HEK293 (cell line): ENCODE measurements at regions not wholly inside any gene's neighbourhood (a gene's known extent, or its start where the extent isn't known, plus 50 kb on each side); places are given as distances from the start of the nearest gene placed in this dataset.

Experiments
- CTCF ChIA-PET: fragments of 350-600 bp; formaldehyde crosslinking; extraction: SDS; loops from one replicate; lab custom pipeline; 2021; ENCODE audit warnings: antibody characterized with exemption; lab: Yijun Ruan, JAX
- POLR2A ChIA-PET: fragments of 300-600 bp; formaldehyde crosslinking; extraction: SDS; loops from one replicate; lab custom pipeline; 2020; ENCODE audit warnings: antibody characterized with exemption, inconsistent platforms; lab: Yijun Ruan, JAX
- H3K27ac ChIP-seq: fragments of 200-500 bp; sonication (Bioruptor generic); 2 replicates; pipeline ENCODE4 v1.5.1; 2014; ENCODE audit warnings: low read depth, low read length, control low read depth, inconsistent platforms; ENCODE audit errors: extremely low read depth
- H3K36me3 ChIP-seq, 2 experiments: fragments of 200-500 bp in 1 of 2; sonication (Bioruptor generic) in 1 of 2; 1 replicate in 1 of 2; 2 replicates in 1 of 2; pipeline ENCODE4 v1.5.1; 2014 to 2017; ENCODE audit warnings: inconsistent platforms in 2 of 2, low read length in 2 of 2; ENCODE audit not compliant: control insufficient read depth in 2 of 2, insufficient read depth in 1 of 2
- H3K4me1 ChIP-seq: fragments of 200-500 bp; sonication (Bioruptor generic); 2 replicates; pipeline ENCODE4 v1.5.1; 2014; ENCODE audit warnings: mild to moderate bottlenecking, low read length, inconsistent platforms; ENCODE audit not compliant: control insufficient read depth, insufficient read depth
- H3K4me3 ChIP-seq: 2 replicates; pipeline ENCODE4 v1.5.1; 2011; ENCODE audit warnings: low read depth, mild to moderate bottlenecking, control low read depth, low read length, moderate library complexity
- H3K9me3 ChIP-seq: fragments of 200-500 bp; sonication (Bioruptor generic); 2 replicates; pipeline ENCODE4 v1.5.1; 2014; ENCODE audit warnings: low read depth, low read length, inconsistent platforms; ENCODE audit not compliant: control insufficient read depth, insufficient read depth
- EGR2 ChIP-seq: fragments of 450-650 bp; formaldehyde crosslinking; IDR thresholded peaks from 2 replicates; pipeline ENCODE4 v1.5.1; 2016; ENCODE audit warnings: low read depth, missing biosample characterization, missing genetic modification characterization
- KLF17 ChIP-seq: fragments of 450-650 bp; formaldehyde crosslinking; IDR thresholded peaks from 2 replicates; pipeline ENCODE4 v1.5.1; 2016; ENCODE audit warnings: missing biosample characterization, missing genetic modification characterization
- KLF7 ChIP-seq: fragments of 450-650 bp; formaldehyde crosslinking; IDR thresholded peaks from 2 replicates; pipeline ENCODE4 v1.5.1; 2016; ENCODE audit warnings: missing biosample characterization, missing genetic modification characterization, borderline replicate concordance
- SP3 ChIP-seq: fragments of 450-650 bp; formaldehyde crosslinking; IDR thresholded peaks from 2 replicates; pipeline ENCODE4 v1.5.1; 2016; ENCODE audit warnings: missing biosample characterization, missing genetic modification characterization
- ZBTB1 ChIP-seq: fragments of 450-650 bp; formaldehyde crosslinking; IDR thresholded peaks from 2 replicates; pipeline ENCODE4 v1.5.1; 2016; ENCODE audit warnings: missing biosample characterization, missing genetic modification characterization
- ZBTB44 ChIP-seq: fragments of 450-650 bp; IDR thresholded peaks from 2 replicates; pipeline ENCODE4 v1.5.1; 2018; ENCODE audit warnings: missing biosample characterization, mild to moderate bottlenecking, missing genetic modification characterization
- ZNF280C ChIP-seq: fragments of 450-650 bp; formaldehyde crosslinking; IDR thresholded peaks from 2 replicates; pipeline ENCODE4 v1.5.1; 2016; ENCODE audit warnings: missing biosample characterization, missing genetic modification characterization
- ZNF423 ChIP-seq: fragments of 450-650 bp; formaldehyde crosslinking; IDR thresholded peaks from 2 replicates; pipeline ENCODE4 v1.5.1; 2016; ENCODE audit warnings: missing biosample characterization, missing genetic modification characterization
- ZNF510 ChIP-seq: fragments of 450-650 bp; formaldehyde crosslinking; IDR thresholded peaks from 2 replicates; pipeline ENCODE4 v1.5.1; 2018; ENCODE audit warnings: mild to moderate bottlenecking, missing genetic modification characterization, missing biosample characterization; ENCODE audit not compliant: insufficient replicate concordance
- ZNF585B ChIP-seq: fragments of 450-650 bp; formaldehyde crosslinking; IDR thresholded peaks from 2 replicates; pipeline ENCODE4 v1.5.1; 2016; ENCODE audit warnings: missing biosample characterization, missing genetic modification characterization
- ZNF621 ChIP-seq: fragments of 450-650 bp; formaldehyde crosslinking; IDR thresholded peaks from 2 replicates; pipeline ENCODE4 v1.5.1; 2017; ENCODE audit warnings: missing biosample characterization, missing genetic modification characterization
- ZNF704 ChIP-seq: fragments of 450-650 bp; formaldehyde crosslinking; IDR thresholded peaks from 2 replicates; pipeline ENCODE4 v1.5.1; 2016; ENCODE audit warnings: missing biosample characterization, missing genetic modification characterization
- TF ChIP-seq, protein P1 (sequence below): fragments of 450-650 bp; formaldehyde crosslinking; IDR thresholded peaks from 2 replicates; pipeline ENCODE4 v1.5.1; 2016; ENCODE audit warnings: missing biosample characterization, missing genetic modification characterization, borderline replicate concordance
- TF ChIP-seq, protein P2 (sequence below): fragments of 450-650 bp; formaldehyde crosslinking; IDR thresholded peaks from 2 replicates; pipeline ENCODE4 v1.5.1; 2017; ENCODE audit warnings: missing biosample characterization, missing genetic modification characterization

DNA sequence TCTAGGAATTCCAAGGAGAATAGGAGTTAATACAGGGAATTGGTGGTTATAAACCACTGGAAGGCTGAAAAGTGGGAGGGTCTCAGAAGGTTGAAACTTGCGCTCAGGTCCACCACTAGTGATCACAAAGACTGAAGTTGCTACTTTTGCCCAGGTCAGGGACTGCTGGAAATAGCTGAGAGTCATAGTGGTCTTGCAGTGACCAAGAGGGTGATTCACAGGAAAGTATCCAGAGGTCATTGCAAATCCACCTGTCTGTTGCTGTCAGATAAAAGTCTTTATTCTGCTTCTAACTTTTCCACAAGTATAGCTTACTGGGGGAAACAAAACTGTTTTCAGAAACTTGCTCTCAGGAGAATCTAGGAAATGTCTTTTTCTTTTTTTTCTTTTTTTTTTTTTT is 211.5 kb upstream of the PRSS1 start:
- no peak overlapping the region for H3K4me3 ChIP-seq
- H3K36me3 ChIP-seq = no peaks in the 10 kb centered on the region
- H3K27ac ChIP-seq = no peak overlapping the region
- no peaks in the 10 kb centered on the region for H3K9me3 ChIP-seq
- ChIA-PET CTCF (interaction anchor here (0.5 to 3.4 kb wide), 13 partner anchors 14 to 400 kb away, joined by 3 to 29 read pairs (median 3); no protein-coding TSS in a partner anchor), POLR2A (no interaction called here)
- TF ChIP-seq ZNF423 (tag by site-specific recombination) (no peak), ZNF621 (tag by site-specific recombination) (no peak), SP3 (tag by site-specific recombination) (no peak), ZBTB44 (tag by site-specific recombination) (no peak), KLF17 (tag by site-specific recombination) (no peak), ZNF704 (no peak), EGR2 (tag by site-specific recombination) (no peak), ZNF510 (tag by site-specific recombination) (no peak), ZNF585B (tag by site-specific recombination) (no peak), ZBTB1 (no peak), ZNF280C (tag by site-specific recombination) (no peak), KLF7 (tag by site-specific recombination) (no peak)
- TF ChIP-seq, protein P1, sequence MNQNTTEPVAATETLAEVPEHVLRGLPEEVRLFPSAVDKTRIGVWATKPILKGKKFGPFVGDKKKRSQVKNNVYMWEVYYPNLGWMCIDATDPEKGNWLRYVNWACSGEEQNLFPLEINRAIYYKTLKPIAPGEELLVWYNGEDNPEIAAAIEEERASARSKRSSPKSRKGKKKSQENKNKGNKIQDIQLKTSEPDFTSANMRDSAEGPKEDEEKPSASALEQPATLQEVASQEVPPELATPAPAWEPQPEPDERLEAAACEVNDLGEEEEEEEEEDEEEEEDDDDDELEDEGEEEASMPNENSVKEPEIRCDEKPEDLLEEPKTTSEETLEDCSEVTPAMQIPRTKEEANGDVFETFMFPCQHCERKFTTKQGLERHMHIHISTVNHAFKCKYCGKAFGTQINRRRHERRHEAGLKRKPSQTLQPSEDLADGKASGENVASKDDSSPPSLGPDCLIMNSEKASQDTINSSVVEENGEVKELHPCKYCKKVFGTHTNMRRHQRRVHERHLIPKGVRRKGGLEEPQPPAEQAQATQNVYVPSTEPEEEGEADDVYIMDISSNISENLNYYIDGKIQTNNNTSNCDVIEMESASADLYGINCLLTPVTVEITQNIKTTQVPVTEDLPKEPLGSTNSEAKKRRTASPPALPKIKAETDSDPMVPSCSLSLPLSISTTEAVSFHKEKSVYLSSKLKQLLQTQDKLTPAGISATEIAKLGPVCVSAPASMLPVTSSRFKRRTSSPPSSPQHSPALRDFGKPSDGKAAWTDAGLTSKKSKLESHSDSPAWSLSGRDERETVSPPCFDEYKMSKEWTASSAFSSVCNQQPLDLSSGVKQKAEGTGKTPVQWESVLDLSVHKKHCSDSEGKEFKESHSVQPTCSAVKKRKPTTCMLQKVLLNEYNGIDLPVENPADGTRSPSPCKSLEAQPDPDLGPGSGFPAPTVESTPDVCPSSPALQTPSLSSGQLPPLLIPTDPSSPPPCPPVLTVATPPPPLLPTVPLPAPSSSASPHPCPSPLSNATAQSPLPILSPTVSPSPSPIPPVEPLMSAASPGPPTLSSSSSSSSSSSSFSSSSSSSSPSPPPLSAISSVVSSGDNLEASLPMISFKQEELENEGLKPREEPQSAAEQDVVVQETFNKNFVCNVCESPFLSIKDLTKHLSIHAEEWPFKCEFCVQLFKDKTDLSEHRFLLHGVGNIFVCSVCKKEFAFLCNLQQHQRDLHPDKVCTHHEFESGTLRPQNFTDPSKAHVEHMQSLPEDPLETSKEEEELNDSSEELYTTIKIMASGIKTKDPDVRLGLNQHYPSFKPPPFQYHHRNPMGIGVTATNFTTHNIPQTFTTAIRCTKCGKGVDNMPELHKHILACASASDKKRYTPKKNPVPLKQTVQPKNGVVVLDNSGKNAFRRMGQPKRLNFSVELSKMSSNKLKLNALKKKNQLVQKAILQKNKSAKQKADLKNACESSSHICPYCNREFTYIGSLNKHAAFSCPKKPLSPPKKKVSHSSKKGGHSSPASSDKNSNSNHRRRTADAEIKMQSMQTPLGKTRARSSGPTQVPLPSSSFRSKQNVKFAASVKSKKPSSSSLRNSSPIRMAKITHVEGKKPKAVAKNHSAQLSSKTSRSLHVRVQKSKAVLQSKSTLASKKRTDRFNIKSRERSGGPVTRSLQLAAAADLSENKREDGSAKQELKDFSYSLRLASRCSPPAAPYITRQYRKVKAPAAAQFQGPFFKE = no peak
- TF ChIP-seq, protein P2, sequence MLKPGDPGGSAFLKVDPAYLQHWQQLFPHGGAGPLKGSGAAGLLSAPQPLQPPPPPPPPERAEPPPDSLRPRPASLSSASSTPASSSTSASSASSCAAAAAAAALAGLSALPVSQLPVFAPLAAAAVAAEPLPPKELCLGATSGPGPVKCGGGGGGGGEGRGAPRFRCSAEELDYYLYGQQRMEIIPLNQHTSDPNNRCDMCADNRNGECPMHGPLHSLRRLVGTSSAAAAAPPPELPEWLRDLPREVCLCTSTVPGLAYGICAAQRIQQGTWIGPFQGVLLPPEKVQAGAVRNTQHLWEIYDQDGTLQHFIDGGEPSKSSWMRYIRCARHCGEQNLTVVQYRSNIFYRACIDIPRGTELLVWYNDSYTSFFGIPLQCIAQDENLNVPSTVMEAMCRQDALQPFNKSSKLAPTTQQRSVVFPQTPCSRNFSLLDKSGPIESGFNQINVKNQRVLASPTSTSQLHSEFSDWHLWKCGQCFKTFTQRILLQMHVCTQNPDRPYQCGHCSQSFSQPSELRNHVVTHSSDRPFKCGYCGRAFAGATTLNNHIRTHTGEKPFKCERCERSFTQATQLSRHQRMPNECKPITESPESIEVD (tag by site-specific recombination) = no peak
- H3K4me1 ChIP-seq = no peaks in the 10 kb centered on the region
